WTC11 (cell line): ENCODE measurements at regions not wholly inside any gene's neighbourhood (a gene's known extent, or its start where the extent isn't known, plus 50 kb on each side); places are given as distances from the start of the nearest gene placed in this dataset.

Experiments
- ATAC-seq: fragments of 200-7000 bp; cut with Tn5 transposase; 2 replicates; pipeline ENCODE4 v1.10.0; 2021; ENCODE audit warnings: mild to moderate bottlenecking, moderate library complexity
- CTCF ChIA-PET: fragments of 300-600 bp; sonication (Branson Sonifier 250); formaldehyde crosslinking; loops from one replicate; lab custom pipeline; 2021; ENCODE audit warnings: antibody characterized with exemption; lab: Charles Lee
- POLR2A ChIA-PET: fragments of 350-600 bp; sonication (Branson Sonifier 250); formaldehyde crosslinking; loops from one replicate; lab custom pipeline; 2021; ENCODE audit warnings: antibody characterized with exemption; lab: Charles Lee
- DNase-seq: peaks from one replicate; pipeline ENCODE4 v3.0.0; 2021; ENCODE audit warnings: low spot score
- H3K27ac Mint-ChIP-seq: 2 replicates; pipeline ENCODE4 v1.8.0; 2021; ENCODE audit warnings: mixed read lengths
- H3K27me3 Mint-ChIP-seq: 2 replicates; pipeline ENCODE4 v1.8.0; 2021; ENCODE audit warnings: low read depth, mild to moderate bottlenecking, moderate library complexity, mixed read lengths
- H3K36me3 Mint-ChIP-seq: 2 replicates; pipeline ENCODE4 v1.8.0; 2021; ENCODE audit warnings: mixed read lengths
- H3K4me1 Mint-ChIP-seq: 2 replicates; pipeline ENCODE4 v1.8.0; 2022; ENCODE audit warnings: mixed read lengths
- H3K4me3 Mint-ChIP-seq: 2 replicates; pipeline ENCODE4 v1.8.0; 2021; ENCODE audit warnings: mild to moderate bottlenecking, moderate library complexity, mixed read lengths
- H3K9me3 Mint-ChIP-seq: 2 replicates; pipeline ENCODE4 v1.8.0; 2021; ENCODE audit warnings: mixed read lengths
- ATF6 ChIP-seq: sonication (generic); formaldehyde crosslinking; IDR thresholded peaks from 2 replicates; pipeline ENCODE4 v1.8.1; 2023; ENCODE audit warnings: mild to moderate bottlenecking, missing genetic modification reagents
- CBFB ChIP-seq: sonication (generic); formaldehyde crosslinking; IDR thresholded peaks from 2 replicates; pipeline ENCODE4 v1.8.1; 2022; ENCODE audit warnings: mild to moderate bottlenecking, low read depth, missing genetic modification reagents
- CREB1 ChIP-seq: sonication (generic); formaldehyde crosslinking; IDR thresholded peaks from 2 replicates; pipeline ENCODE4 v1.8.0; 2023; ENCODE audit warnings: mild to moderate bottlenecking, missing genetic modification reagents
- E2F4 ChIP-seq: sonication (generic); formaldehyde crosslinking; IDR thresholded peaks from 2 replicates; pipeline ENCODE4 v1.8.1; 2022; ENCODE audit warnings: low read depth, mild to moderate bottlenecking, moderate library complexity, missing genetic modification reagents, borderline replicate concordance
- ELF4 ChIP-seq: sonication (generic); formaldehyde crosslinking; IDR thresholded peaks from 2 replicates; pipeline ENCODE4 v1.8.1; 2022; ENCODE audit warnings: low read depth, mild to moderate bottlenecking, moderate library complexity, missing genetic modification reagents
- ERG ChIP-seq: fragments of 250-450 bp; sonication (Bioruptor Pico); IDR thresholded peaks from 2 replicates; pipeline ENCODE4 v1.8.0; 2021; ENCODE audit warnings: mild to moderate bottlenecking
- ETV6 ChIP-seq: sonication (generic); formaldehyde crosslinking; IDR thresholded peaks from 2 replicates; pipeline ENCODE4 v1.8.1; 2022; ENCODE audit warnings: mild to moderate bottlenecking, missing genetic modification reagents
- FOXK1 ChIP-seq: sonication (generic); formaldehyde crosslinking; IDR thresholded peaks from 2 replicates; pipeline ENCODE4 v1.8.0; 2022; ENCODE audit warnings: mild to moderate bottlenecking, moderate library complexity, missing genetic modification reagents
- GABPB1 ChIP-seq: sonication (generic); formaldehyde crosslinking; IDR thresholded peaks from 2 replicates; pipeline ENCODE4 v1.8.1; 2023; ENCODE audit warnings: mild to moderate bottlenecking, missing genetic modification reagents
- HMGXB4 ChIP-seq: sonication (generic); formaldehyde crosslinking; IDR thresholded peaks from 2 replicates; pipeline ENCODE4 v1.8.1; 2023; ENCODE audit warnings: mild to moderate bottlenecking, moderate library complexity, missing genetic modification reagents
- IRF2 ChIP-seq: sonication (generic); formaldehyde crosslinking; IDR thresholded peaks from 2 replicates; pipeline ENCODE4 v1.8.0; 2022; ENCODE audit warnings: low read depth, missing genetic modification reagents, borderline replicate concordance
- NFATC4 ChIP-seq: fragments of 250-450 bp; sonication (Bioruptor Pico); IDR thresholded peaks from 2 replicates; pipeline ENCODE4 v1.9.0; 2021; ENCODE audit warnings: mild to moderate bottlenecking
- NR2C2 ChIP-seq: sonication (generic); formaldehyde crosslinking; IDR thresholded peaks from 2 replicates; pipeline ENCODE4 v1.8.0; 2022; ENCODE audit warnings: mild to moderate bottlenecking, missing genetic modification reagents
- RORB ChIP-seq: fragments of 250-450 bp; sonication (Bioruptor Pico); IDR thresholded peaks from 2 replicates; pipeline ENCODE4 v1.9.0; 2021; ENCODE audit warnings: mild to moderate bottlenecking
- USF1 ChIP-seq: sonication (generic); formaldehyde crosslinking; IDR thresholded peaks from 2 replicates; pipeline ENCODE4 v1.8.0; 2022; ENCODE audit warnings: mild to moderate bottlenecking, missing genetic modification reagents
- ZBTB43 ChIP-seq: sonication (generic); formaldehyde crosslinking; IDR thresholded peaks from 2 replicates; pipeline ENCODE4 v1.8.1; 2023; ENCODE audit warnings: mild to moderate bottlenecking, missing genetic modification reagents
- ZNF281 ChIP-seq: sonication (generic); formaldehyde crosslinking; IDR thresholded peaks from 2 replicates; pipeline ENCODE4 v1.8.0; 2023; ENCODE audit warnings: mild to moderate bottlenecking, missing genetic modification reagents

- no peak for TF ChIP-seq ATF6 (CRISPR knock-in tag)
- no peak for TF ChIP-seq GABPB1
- no peak for TF ChIP-seq ZBTB43 (CRISPR knock-in tag)
These were observed 398.9 kb downstream of the SHISA9 start (continued) for GRCh38 chr16:13300066-13300840.

GRCh38 chr16:13305019-13305755, 403.8 kb downstream of the SHISA9 start:
- ChIA-PET CTCF (interaction anchor here (0.6 to 0.9 kb wide), 2 partner anchors 9 to 398 kb away, joined by 3 read pairs; no protein-coding TSS in a partner anchor), POLR2A (no interaction called here)
- H3K9me3 Mint-ChIP-seq, result no peaks in the 10 kb centered on the region
- DNase-seq, result no peak
- no peaks in the 10 kb centered on the region for H3K36me3 Mint-ChIP-seq
- H3K27ac Mint-ChIP-seq, result no peak overlapping the region
- no peak for ATAC-seq
- peaks cover 8% of the 10 kb centered on the region for H3K4me1 Mint-ChIP-seq
- H3K27me3 Mint-ChIP-seq, result no peaks in the 10 kb centered on the region; the same call in 1 of the 2 replicates
- TF ChIP-seq CREB1 (CRISPR knock-in tag) (no peak), NR2C2 (CRISPR knock-in tag) (no peak), ETV6 (CRISPR knock-in tag) (no peak), USF1 (CRISPR knock-in tag) (no peak), NFATC4 (CRISPR knock-in tag) (no peak)
- H3K4me3 Mint-ChIP-seq, result no peak overlapping the region

- Mint-ChIP-seq H3K27ac (no peak overlapping the region), H3K36me3 (no peaks in the 10 kb centered on the region), H3K27me3 (no peaks in the 10 kb centered on the region), H3K4me3 (no peak overlapping the region), H3K9me3 (no peaks in the 10 kb centered on the region), H3K4me1 (peaks cover 2% of the 10 kb centered on the region)
- no peak for DNase-seq
- POLR2A ChIA-PET, result no interaction called here
- CTCF ChIA-PET, result no interaction called here
- no peak for ATAC-seq
- TF ChIP-seq ZNF281 (CRISPR knock-in tag), result no peak
- no peak for TF ChIP-seq HMGXB4 (CRISPR knock-in tag)
- no peak for TF ChIP-seq NR2C2 (CRISPR knock-in tag)
- no peak for TF ChIP-seq FOXK1 (CRISPR knock-in tag)
- TF ChIP-seq E2F4, result no peak
- TF ChIP-seq CBFB, result no peak
- TF ChIP-seq ERG (CRISPR knock-in tag), result no peak
- no peak for TF ChIP-seq IRF2
- TF ChIP-seq RORB (CRISPR knock-in tag), result no peak
- TF ChIP-seq ELF4 (CRISPR knock-in tag), result no peak
These were observed 405.0 kb downstream of the SHISA9 start for GRCh38 chr16:13306161-13306995.
